Endothelial cell of umbilical vein (primary cell): ENCODE measurements at regions not wholly inside any gene's neighbourhood (a gene's known extent, or its start where the extent isn't known, plus 50 kb on each side); places are given as distances from the start of the nearest gene placed in this dataset.

Experiments used
- BruUV-seq: library from RNA; stranded (reverse); fragments of 400-500 nt; replicated peaks from 2 replicates; lab custom pipeline; 2021; lab: Mats Ljungman, UMichigan
- CTCF ChIA-PET: fragments of 300-600, 350-600 bp; sonication (Branson Sonifier 250); formaldehyde crosslinking; loops from one replicate; lab custom pipeline; 2021; ENCODE audit warnings: antibody characterized with exemption, inconsistent platforms; lab: Charles Lee
- POLR2A ChIA-PET: fragments of 300-600, 350-600 bp; sonication (Branson Sonifier 250); formaldehyde crosslinking; loops from one replicate; lab custom pipeline; 2021; ENCODE audit warnings: antibody characterized with exemption, inconsistent platforms; lab: Charles Lee
- DNase-seq: peaks from one replicate; pipeline ENCODE4 v3.0.0-alpha.2; 2011; ENCODE audit warnings: low read depth, low spot score
- FAIRE-seq: peaks from 2 replicates; lab custom pipeline; 2011; peaks lifted over from hg19 to GRCh38; lab: Jason Lieb, UNC
- H2AFZ ChIP-seq: 2 replicates; pipeline ENCODE4 v1.6.0; 2012; ENCODE audit warnings: low read depth, low read length, control low read depth, inconsistent platforms
- H3K27ac ChIP-seq: 2 replicates; pipeline ENCODE4 v1.5.1; 2011; ENCODE audit warnings: low read depth, mild to moderate bottlenecking, control low read depth, low read length, moderate library complexity; ENCODE audit not compliant: insufficient read depth
- H3K27me3 ChIP-seq, 2 experiments: 2 replicates each; pipeline versions ENCODE4 v1.6.0 to v1.6.1; 2011; ENCODE audit warnings: low read length in 2 of 2, mixed read lengths in 1 of 2; ENCODE audit not compliant: control insufficient read depth in 2 of 2, insufficient read depth in 2 of 2
- H3K36me3 ChIP-seq, 2 experiments: 2 replicates in 1 of 2; 3 replicates in 1 of 2; pipeline ENCODE4 v1.5.1; 2011; ENCODE audit warnings: low read length in 2 of 2, mild to moderate bottlenecking in 1 of 2, moderate library complexity in 1 of 2; ENCODE audit not compliant: control insufficient read depth in 2 of 2, insufficient read depth in 2 of 2; ENCODE audit errors: extremely low read depth in 1 of 2
- H3K4me1 ChIP-seq: 3 replicates; pipeline ENCODE4 v1.5.1; 2011; ENCODE audit warnings: mild to moderate bottlenecking, low read length; ENCODE audit not compliant: control insufficient read depth, insufficient read depth; ENCODE audit errors: extremely low read depth
- H3K4me2 ChIP-seq: 2 replicates; pipeline ENCODE4 v1.6.1; 2011; ENCODE audit warnings: low read length, control low read depth, mixed read lengths; ENCODE audit not compliant: insufficient read depth
- H3K4me3 ChIP-seq, 3 experiments: fragments of 200-600 bp in 1 of 3; sonication (generic), shearing (Covaris generic) in 1 of 3; replicated peaks in 1 of 3; 2 replicates each; pipeline ENCODE4 v1.5.1; 2011 to 2016; ENCODE audit warnings: control low read depth in 3 of 3, low read length in 3 of 3, mild to moderate bottlenecking in 2 of 3, inconsistent platforms in 1 of 3, low read depth in 1 of 3, moderate library complexity in 1 of 3; ENCODE audit not compliant: insufficient read depth in 1 of 3
- H3K79me2 ChIP-seq: 2 replicates; pipeline ENCODE4 v1.6.0; 2012; ENCODE audit warnings: low read length, inconsistent platforms; ENCODE audit not compliant: control insufficient read depth, insufficient read depth
- H3K9ac ChIP-seq: replicated peaks from 2 replicates; pipeline ENCODE3; 2011; ENCODE audit warnings: low read length, control low read depth; ENCODE audit not compliant: insufficient read depth; ENCODE audit errors: extremely low read depth
- H3K9me1 ChIP-seq: replicated peaks from 3 replicates; pipeline ENCODE4 v1.6.0; 2011; ENCODE audit warnings: mild to moderate bottlenecking, low read length; ENCODE audit not compliant: control insufficient read depth, insufficient read depth; ENCODE audit errors: extremely low read depth
- H3K9me3 ChIP-seq: replicated peaks from 2 replicates; pipeline ENCODE4 v1.5.1; 2012; ENCODE audit warnings: low read length, inconsistent platforms; ENCODE audit not compliant: control insufficient read depth, insufficient read depth
- H4K20me1 ChIP-seq: replicated peaks from 2 replicates; pipeline ENCODE3; 2011; ENCODE audit warnings: mild to moderate bottlenecking, low read length; ENCODE audit not compliant: control insufficient read depth, insufficient read depth; ENCODE audit errors: extremely low read depth
- EZH2 ChIP-seq: IDR thresholded peaks from 2 replicates; pipeline ENCODE4 v1.6.1; 2012; ENCODE audit warnings: borderline replicate concordance, low read depth, mild to moderate bottlenecking, moderate library complexity, low read length, inconsistent platforms; ENCODE audit not compliant: severe bottlenecking
- FOS ChIP-seq: IDR thresholded peaks from 2 replicates; pipeline ENCODE4 v1.6.1; 2011; ENCODE audit warnings: mild to moderate bottlenecking, low read length, moderate library complexity, borderline replicate concordance; ENCODE audit not compliant: insufficient read depth
- GATA2 ChIP-seq: IDR thresholded peaks from 2 replicates; pipeline ENCODE4 v1.7.0; 2011; ENCODE audit warnings: low read depth, mild to moderate bottlenecking, moderate library complexity, mixed read lengths, low read length; ENCODE audit not compliant: insufficient read length, insufficient read depth
- JUN ChIP-seq: IDR thresholded peaks from 2 replicates; pipeline ENCODE4 v1.6.1; 2011; ENCODE audit warnings: borderline replicate concordance, low read depth; ENCODE audit not compliant: insufficient read length, insufficient read depth
- MAX ChIP-seq: IDR thresholded peaks from 2 replicates; pipeline ENCODE4 v1.6.1; 2011; ENCODE audit not compliant: insufficient read depth, insufficient read length
- MYC ChIP-seq: IDR thresholded peaks from one replicate; pipeline ENCODE4 v1.6.1; 2011; ENCODE audit warnings: mild to moderate bottlenecking, low read depth, low read length
- POLR2A ChIP-seq: IDR thresholded peaks from 2 replicates; pipeline ENCODE4 v1.6.1; 2012; ENCODE audit warnings: low read depth, mild to moderate bottlenecking, control low read depth, low read length
- POLR2AphosphoS5 ChIP-seq: IDR thresholded peaks from 2 replicates; pipeline ENCODE4 v1.6.1; 2012; ENCODE audit warnings: low read depth, mild to moderate bottlenecking, control low read depth, low read length, moderate library complexity; ENCODE audit not compliant: insufficient read depth
- dilution Hi-C: fragments of 300-500 bp; cut with MboI; formaldehyde crosslinking; loops from one replicate; pipeline ENCODE4 v1.15.0; 2019; ENCODE audit warnings: low sequenced_read_pairs; ENCODE audit not compliant: extremely low pct_ligation_motif_present
- intact Hi-C: fragments of 100-400 bp; cut with micrococcal nuclease; formaldehyde crosslinking; loops from one replicate; pipeline ENCODE4 v1.10.0; 2022
- TF ChIP-seq, protein P1 (sequence below), 2 donors: IDR thresholded peaks; 1 replicate in 1 of 2; 2 replicates in 1 of 2; pipeline ENCODE4 v1.5.1; 2011; ENCODE audit warnings: low read length in 2 of 2, mild to moderate bottlenecking in 2 of 2, moderate library complexity in 2 of 2, control low read depth in 1 of 2, inconsistent platforms in 1 of 2, low read depth in 1 of 2; ENCODE audit not compliant: insufficient read depth in 1 of 2; ENCODE audit errors: extremely low read depth in 1 of 2

- H3K9me1 ChIP-seq: no peaks in the 10 kb centered on the region
- no peaks in the 10 kb centered on the region for H3K9me3 ChIP-seq
- H4K20me1 ChIP-seq: no peaks in the 10 kb centered on the region
- DNase-seq: no peak
- no peak overlapping the region for H3K27ac ChIP-seq
- CTCF ChIA-PET: no interaction called here
- no peak overlapping the region for H3K4me3 ChIP-seq
- POLR2A ChIA-PET: no interaction called here
- H3K9ac ChIP-seq: no peak overlapping the region
- intact Hi-C loops: no loop called here
- no TSS peak for BruUV-seq
- TF ChIP-seq POLR2A: no peak
- no peak for TF ChIP-seq EZH2
- no peak for TF ChIP-seq FOS
- no peak for TF ChIP-seq POLR2AphosphoS5
- FAIRE-seq: no peak
- dilution Hi-C loops: no loop called here
- H2AFZ ChIP-seq: no peak overlapping the region
- no peaks in the 10 kb centered on the region for H3K36me3 ChIP-seq
- no peak overlapping the region for H3K4me2 ChIP-seq
- no peaks in the 10 kb centered on the region for H3K4me1 ChIP-seq
- no peaks in the 10 kb centered on the region for H3K27me3 ChIP-seq
- no peaks in the 10 kb centered on the region for H3K79me2 ChIP-seq
Measured at GRCh38 chr1:209219791-209220524, 363.6 kb upstream of the CAMK1G start.

- Histone ChIP-seq H4K20me1 (no peaks in the 10 kb centered on the region), H3K9me1 (no peaks in the 10 kb centered on the region), H3K9me3 (no peaks in the 10 kb centered on the region), H3K27me3 (no peaks in the 10 kb centered on the region), H3K4me2 (no peak overlapping the region), H3K27ac (no peak overlapping the region), H3K36me3 (no peaks in the 10 kb centered on the region), H3K4me3 (no peak overlapping the region), H3K4me1 (no peaks in the 10 kb centered on the region), H3K79me2 (no peaks in the 10 kb centered on the region), H2AFZ (no peak overlapping the region), H3K9ac (no peak overlapping the region)
- POLR2A ChIA-PET: no interaction called here
- intact Hi-C loops: no loop called here
- CTCF ChIA-PET: interaction anchor here (1.6 kb wide), 1 partner anchor 26 kb away, joined by 5 read pairs; no protein-coding TSS in a partner anchor
- no TSS peak for BruUV-seq
- TF ChIP-seq FOS (no peak), MYC (no peak), POLR2AphosphoS5 (no peak), JUN (no peak), POLR2A (no peak), GATA2 (no peak), MAX (no peak), EZH2 (no peak)
- TF ChIP-seq, protein P1, sequence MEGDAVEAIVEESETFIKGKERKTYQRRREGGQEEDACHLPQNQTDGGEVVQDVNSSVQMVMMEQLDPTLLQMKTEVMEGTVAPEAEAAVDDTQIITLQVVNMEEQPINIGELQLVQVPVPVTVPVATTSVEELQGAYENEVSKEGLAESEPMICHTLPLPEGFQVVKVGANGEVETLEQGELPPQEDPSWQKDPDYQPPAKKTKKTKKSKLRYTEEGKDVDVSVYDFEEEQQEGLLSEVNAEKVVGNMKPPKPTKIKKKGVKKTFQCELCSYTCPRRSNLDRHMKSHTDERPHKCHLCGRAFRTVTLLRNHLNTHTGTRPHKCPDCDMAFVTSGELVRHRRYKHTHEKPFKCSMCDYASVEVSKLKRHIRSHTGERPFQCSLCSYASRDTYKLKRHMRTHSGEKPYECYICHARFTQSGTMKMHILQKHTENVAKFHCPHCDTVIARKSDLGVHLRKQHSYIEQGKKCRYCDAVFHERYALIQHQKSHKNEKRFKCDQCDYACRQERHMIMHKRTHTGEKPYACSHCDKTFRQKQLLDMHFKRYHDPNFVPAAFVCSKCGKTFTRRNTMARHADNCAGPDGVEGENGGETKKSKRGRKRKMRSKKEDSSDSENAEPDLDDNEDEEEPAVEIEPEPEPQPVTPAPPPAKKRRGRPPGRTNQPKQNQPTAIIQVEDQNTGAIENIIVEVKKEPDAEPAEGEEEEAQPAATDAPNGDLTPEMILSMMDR (IDR thresholded peaks at IDR 0.05; ENCODE audit: extremely low read depth in 1 of 2, insufficient read depth in 1 of 2, low read depth in 1 of 2, low read length in 2 of 2): no peak
- DNase-seq (no peak), FAIRE-seq (no peak)
- dilution Hi-C loops: no loop called here
Measured at GRCh38 chr1:209222826-209223225, 360.7 kb upstream of the CAMK1G start.
